ENCODE measurements at regions not wholly inside any gene's neighbourhood (a gene's known extent, or its start where the extent isn't known, plus 50 kb on each side); places are given as distances from the start of the nearest gene placed in this dataset.

DNA sequence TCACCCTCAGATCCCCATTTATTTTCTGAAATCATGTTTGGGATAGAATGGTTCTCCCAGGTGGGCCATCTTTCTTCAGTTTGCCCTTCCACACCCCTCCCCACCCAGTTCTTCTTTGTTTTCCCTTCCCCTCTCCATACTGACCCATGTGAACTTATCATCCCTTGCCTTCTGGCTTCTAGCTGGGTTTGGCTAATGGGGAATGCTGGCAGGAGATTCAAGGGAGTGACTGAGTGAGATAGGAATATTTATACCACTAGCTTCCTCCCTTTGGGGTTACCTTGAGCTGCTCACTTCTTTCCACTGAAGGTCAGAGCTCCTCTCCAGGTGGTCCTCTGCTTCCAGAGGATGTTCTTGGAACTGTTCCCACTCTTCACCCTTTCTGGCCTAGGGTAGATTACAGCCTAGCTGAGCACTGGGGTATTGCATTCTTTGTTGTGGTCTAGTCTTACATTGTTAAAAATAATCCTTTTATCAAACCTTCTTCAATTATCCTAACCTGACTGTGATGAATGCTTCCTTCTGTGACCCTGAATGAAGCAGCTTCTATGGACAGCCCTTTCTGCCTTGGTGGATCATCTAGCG lies 88.3 kb upstream of the ATP2B1 start:
- no peak overlapping the region for H3K4me3 ChIP-seq (ENCODE audit: low read length in 2 of 2)
- H3K27ac ChIP-seq (ENCODE audit: low read depth in 1 of 2, low read length in 2 of 2), result no peak overlapping the region
- no peaks in the 10 kb centered on the region for H3K4me1 ChIP-seq (ENCODE audit: control insufficient read depth in 1 of 2, insufficient read depth in 2 of 2, low read length in 2 of 2)
- DNase-seq (no peak), ATAC-seq (ENCODE audit: low FRiP score) (no peak)
- WGBS, 2 donors, result 94 to 98% methylated on average over 1 of the region's 1 CpG
- no peaks in the 10 kb centered on the region for H3K9me3 ChIP-seq (ENCODE audit: control insufficient read depth, low read length)
- no peaks in the 10 kb centered on the region for H3K36me3 ChIP-seq (ENCODE audit: control insufficient read depth in 1 of 2, insufficient read depth in 2 of 2, low read length in 1 of 2)
- intact Hi-C loops (cut with DNase I), result no loop called here
- no peaks in the 10 kb centered on the region for H3K27me3 ChIP-seq (ENCODE audit: control insufficient read depth in 1 of 2, insufficient read depth in 2 of 2, low read length in 1 of 2)

DNA sequence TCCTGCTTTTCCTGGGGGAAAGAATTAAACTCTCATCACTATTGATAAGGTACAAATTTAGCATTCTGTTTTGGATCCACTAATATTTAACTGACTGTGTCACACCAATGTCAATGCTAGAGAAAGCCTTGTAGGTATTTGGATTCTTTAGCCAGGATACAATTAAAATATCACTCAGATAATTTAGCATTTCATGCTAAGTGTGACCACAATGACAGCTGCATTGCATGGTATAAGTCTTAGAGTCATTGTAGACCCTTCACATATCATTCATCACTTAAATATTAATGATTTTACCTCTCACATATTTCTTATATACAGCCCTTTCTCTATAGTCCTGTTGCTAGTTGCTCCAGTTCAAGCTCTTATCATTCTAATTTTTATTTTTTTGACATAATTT lies 85.3 kb upstream of the ATP2B1 start:
- no peaks in the 10 kb centered on the region for H3K4me1 ChIP-seq (ENCODE audit: control insufficient read depth in 1 of 2, insufficient read depth in 2 of 2, low read length in 2 of 2)
- H3K27me3 ChIP-seq (ENCODE audit: control insufficient read depth in 1 of 2, insufficient read depth in 2 of 2, low read length in 1 of 2), result no peaks in the 10 kb centered on the region
- ATAC-seq (ENCODE audit: low FRiP score) (no peak), DNase-seq (no peak)
- no peaks in the 10 kb centered on the region for H3K36me3 ChIP-seq (ENCODE audit: control insufficient read depth in 1 of 2, insufficient read depth in 2 of 2, low read length in 1 of 2)
- no peak overlapping the region for H3K4me3 ChIP-seq (ENCODE audit: low read length in 2 of 2)
- no peak overlapping the region for H3K27ac ChIP-seq (ENCODE audit: low read depth in 1 of 2, low read length in 2 of 2)
- no peaks in the 10 kb centered on the region for H3K9me3 ChIP-seq (ENCODE audit: control insufficient read depth, low read length)
- intact Hi-C loops (cut with DNase I), result no loop called here

DNA sequence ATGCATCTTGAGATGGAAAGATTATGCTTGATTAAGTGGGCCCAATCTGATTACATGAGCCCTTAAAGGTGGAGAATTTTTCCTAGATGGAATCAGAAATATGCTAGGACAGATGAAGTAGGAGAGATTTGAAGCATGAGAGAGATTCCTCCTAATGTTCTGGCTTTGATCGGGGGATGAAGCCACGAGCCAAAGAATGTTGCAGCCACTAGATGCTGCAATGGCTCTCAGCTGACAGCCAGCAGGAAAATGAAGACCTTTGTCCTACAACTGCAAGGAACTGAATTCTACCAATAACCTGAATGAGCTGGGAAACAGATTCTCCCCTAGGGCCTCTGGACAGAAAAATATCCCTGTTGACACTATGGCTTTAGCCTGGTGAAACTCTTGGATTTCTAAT lies 82.6 kb upstream of the ATP2B1 start:
- DNase-seq, result no peak
- WGBS, 2 donors, result 89 to 90% methylated on average over 2 of the region's 2 CpGs
- Histone ChIP-seq H3K4me3 (ENCODE audit: low read length in 2 of 2) (no peak overlapping the region), H3K36me3 (ENCODE audit: control insufficient read depth in 1 of 2, insufficient read depth in 2 of 2, low read length in 1 of 2) (no peaks in the 10 kb centered on the region), H3K9me3 (ENCODE audit: control insufficient read depth, low read length) (peaks cover 3% of the 10 kb centered on the region), H3K4me1 (ENCODE audit: control insufficient read depth in 1 of 2, insufficient read depth in 2 of 2, low read length in 2 of 2) (no peaks in the 10 kb centered on the region), H3K27me3 (ENCODE audit: control insufficient read depth in 1 of 2, insufficient read depth in 2 of 2, low read length in 1 of 2) (no peaks in the 10 kb centered on the region), H3K27ac (ENCODE audit: low read depth in 1 of 2, low read length in 2 of 2) (no peak overlapping the region)
- intact Hi-C loops (cut with DNase I), result no loop called here
- no peak for ATAC-seq (ENCODE audit: low FRiP score)

DNA sequence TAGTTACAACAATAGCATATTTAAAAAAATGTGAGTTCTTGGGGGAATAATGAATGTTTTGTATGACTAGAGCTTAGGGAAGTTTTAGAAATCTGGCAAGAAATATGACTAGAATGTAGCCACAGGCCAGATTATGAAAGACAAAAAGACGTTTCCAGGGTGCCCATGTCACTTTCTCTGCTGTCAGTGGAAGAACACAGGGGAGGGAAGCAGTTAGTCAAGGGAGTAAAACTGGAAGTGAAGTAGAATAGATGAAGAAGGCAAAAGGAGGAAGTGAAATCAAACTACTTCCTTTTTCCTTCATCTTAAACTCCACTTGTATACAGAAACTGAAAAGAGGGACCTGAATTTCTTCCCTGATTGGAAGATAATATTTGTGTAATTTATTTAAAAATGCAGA lies 81.2 kb upstream of the ATP2B1 start:
- H3K9me3 ChIP-seq (ENCODE audit: control insufficient read depth, low read length), result peaks cover 5% of the 10 kb centered on the region
- DNase-seq, result no peak
- no peaks in the 10 kb centered on the region for H3K36me3 ChIP-seq (ENCODE audit: control insufficient read depth in 1 of 2, insufficient read depth in 2 of 2, low read length in 1 of 2)
- WGBS, 2 donors, result 11 to 12% methylated on average over 1 of the region's 1 CpG
- H3K4me1 ChIP-seq (ENCODE audit: control insufficient read depth in 1 of 2, insufficient read depth in 2 of 2, low read length in 2 of 2), result no peaks in the 10 kb centered on the region
- no peaks in the 10 kb centered on the region for H3K27me3 ChIP-seq (ENCODE audit: control insufficient read depth in 1 of 2, insufficient read depth in 2 of 2, low read length in 1 of 2)
- peak; percentile 50 for ATAC-seq (ENCODE audit: low FRiP score)
- H3K4me3 ChIP-seq (ENCODE audit: low read length in 2 of 2), result no peak overlapping the region
- H3K27ac ChIP-seq (ENCODE audit: low read depth in 1 of 2, low read length in 2 of 2), result no peak overlapping the region
- intact Hi-C loops (cut with DNase I), result no loop called here

DNA sequence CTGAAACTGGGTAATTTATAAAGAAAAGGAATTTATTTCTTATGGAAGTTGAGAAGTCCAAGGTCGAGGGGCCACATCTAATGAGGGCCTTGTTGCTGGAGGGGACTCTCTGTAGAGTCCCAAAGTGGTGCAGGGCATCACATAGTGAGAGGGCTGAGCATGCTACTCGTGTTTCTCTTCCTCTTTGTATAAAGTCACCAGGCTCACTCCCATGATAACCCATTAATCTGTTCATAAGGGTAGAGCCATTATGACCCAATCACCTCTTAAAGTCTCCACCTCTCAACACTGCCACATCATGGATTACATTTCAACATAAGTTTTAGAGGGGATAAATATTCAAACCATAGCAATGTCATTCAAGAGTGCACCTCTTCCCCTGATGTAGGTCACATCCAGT lies 79.1 kb upstream of the ATP2B1 start:
- H3K4me1 ChIP-seq (ENCODE audit: control insufficient read depth in 1 of 2, insufficient read depth in 2 of 2, low read length in 2 of 2), result no peaks in the 10 kb centered on the region
- DNase-seq (no peak), ATAC-seq (ENCODE audit: low FRiP score) (no peak)
- WGBS, 2 donors, result 68 to 81% methylated on average over 2 of the region's 2 CpGs
- intact Hi-C loops (cut with DNase I), result no loop called here
- no peak overlapping the region for H3K27ac ChIP-seq (ENCODE audit: low read depth in 1 of 2, low read length in 2 of 2)
- peaks cover 6% of the 10 kb centered on the region for H3K9me3 ChIP-seq (ENCODE audit: control insufficient read depth, low read length)
- no peaks in the 10 kb centered on the region for H3K36me3 ChIP-seq (ENCODE audit: control insufficient read depth in 1 of 2, insufficient read depth in 2 of 2, low read length in 1 of 2)
- no peak overlapping the region for H3K4me3 ChIP-seq (ENCODE audit: low read length in 2 of 2)
- H3K27me3 ChIP-seq (ENCODE audit: control insufficient read depth in 1 of 2, insufficient read depth in 2 of 2, low read length in 1 of 2), result no peaks in the 10 kb centered on the region

DNA sequence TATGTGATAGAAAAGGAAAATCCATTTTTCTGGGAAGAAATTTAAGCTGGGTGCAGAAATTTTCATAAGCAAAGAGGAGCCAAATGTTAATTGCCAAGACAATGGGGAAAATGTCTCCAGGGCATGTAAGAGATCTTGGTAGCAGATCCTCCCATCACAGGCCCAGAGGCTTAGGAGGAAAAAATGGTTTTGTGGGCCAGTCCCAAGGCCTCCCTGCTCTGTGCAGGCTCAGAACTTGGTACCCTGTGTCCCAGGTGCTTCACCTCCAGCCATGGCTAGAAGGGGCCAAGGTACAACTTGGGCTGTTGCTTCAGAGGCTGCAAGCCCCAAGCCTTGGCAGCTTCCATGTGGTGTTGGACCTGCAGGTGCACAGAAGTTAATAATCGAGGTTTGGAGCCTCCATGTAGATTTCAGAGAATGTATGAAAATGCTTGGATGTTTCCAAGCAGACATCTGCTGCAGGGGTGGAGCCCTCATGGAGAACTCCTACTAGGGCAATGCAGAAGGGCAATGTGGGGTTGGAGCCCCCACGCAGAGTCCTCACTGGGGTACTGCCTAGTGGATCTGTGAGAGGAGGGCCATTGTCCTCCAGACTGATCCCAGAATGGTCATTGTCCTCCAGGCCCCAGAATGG lies 77.7 kb upstream of the ATP2B1 start:
- WGBS, 2 donors, result 83 to 91% methylated on average over 2 of the region's 2 CpGs
- Histone ChIP-seq H3K27ac (ENCODE audit: low read depth in 1 of 2, low read length in 2 of 2) (no peak overlapping the region), H3K36me3 (ENCODE audit: control insufficient read depth in 1 of 2, insufficient read depth in 2 of 2, low read length in 1 of 2) (no peaks in the 10 kb centered on the region), H3K27me3 (ENCODE audit: control insufficient read depth in 1 of 2, insufficient read depth in 2 of 2, low read length in 1 of 2) (no peaks in the 10 kb centered on the region), H3K4me1 (ENCODE audit: control insufficient read depth in 1 of 2, insufficient read depth in 2 of 2, low read length in 2 of 2) (no peaks in the 10 kb centered on the region), H3K4me3 (ENCODE audit: low read length in 2 of 2) (no peak overlapping the region), H3K9me3 (ENCODE audit: control insufficient read depth, low read length) (peaks cover 6% of the 10 kb centered on the region)
- intact Hi-C loops (cut with DNase I), result no loop called here
- ATAC-seq (ENCODE audit: low FRiP score) (no peak), DNase-seq (no peak)

DNA sequence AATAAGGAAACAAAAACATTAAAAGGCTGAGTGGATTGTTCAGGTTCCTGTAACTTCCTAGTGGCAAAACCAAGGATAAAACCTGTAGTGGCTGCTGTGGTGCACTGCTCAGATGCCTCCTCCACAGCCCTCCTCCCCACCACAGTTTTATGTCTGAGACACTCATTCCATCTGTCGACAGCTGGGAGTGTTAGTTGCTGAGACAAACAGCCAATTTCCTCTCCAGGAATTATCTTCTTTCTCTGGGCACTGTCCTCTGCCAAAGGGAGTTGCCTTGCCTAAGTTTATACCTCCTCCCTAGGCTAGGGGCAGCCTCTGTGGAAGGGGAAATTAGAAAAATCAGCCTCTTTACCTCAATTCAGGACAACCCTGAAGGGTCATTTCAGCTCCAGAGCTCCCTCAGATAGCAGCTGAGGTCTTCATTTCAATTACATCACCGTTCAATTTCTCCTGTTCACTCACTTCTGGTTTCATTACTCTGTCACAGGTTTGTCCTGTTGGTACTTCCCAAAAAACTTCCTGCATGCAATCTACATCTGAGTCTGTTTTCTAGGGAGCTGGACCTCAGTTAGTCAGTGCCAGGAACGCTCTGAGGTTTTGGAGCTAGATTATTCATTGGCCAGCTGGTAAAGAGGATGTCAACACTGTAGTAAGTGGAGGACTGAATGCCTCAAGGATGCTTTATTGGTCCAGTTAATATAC lies 74.9 kb upstream of the ATP2B1 start:
- intact Hi-C loops (cut with DNase I), result no loop called here
- Histone ChIP-seq H3K27me3 (ENCODE audit: control insufficient read depth in 1 of 2, insufficient read depth in 2 of 2, low read length in 1 of 2) (no peaks in the 10 kb centered on the region), H3K27ac (ENCODE audit: low read depth in 1 of 2, low read length in 2 of 2) (no peak overlapping the region), H3K36me3 (ENCODE audit: control insufficient read depth in 1 of 2, insufficient read depth in 2 of 2, low read length in 1 of 2) (no peaks in the 10 kb centered on the region), H3K4me1 (ENCODE audit: control insufficient read depth in 1 of 2, insufficient read depth in 2 of 2, low read length in 2 of 2) (no peaks in the 10 kb centered on the region), H3K4me3 (ENCODE audit: low read length in 2 of 2) (no peak overlapping the region), H3K9me3 (ENCODE audit: control insufficient read depth, low read length) (peaks cover 6% of the 10 kb centered on the region)
- DNase-seq (no peak), ATAC-seq (ENCODE audit: low FRiP score) (no peak)
- WGBS, 2 donors, result 51 to 58% methylated on average over 3 of the region's 3 CpGs

DNA sequence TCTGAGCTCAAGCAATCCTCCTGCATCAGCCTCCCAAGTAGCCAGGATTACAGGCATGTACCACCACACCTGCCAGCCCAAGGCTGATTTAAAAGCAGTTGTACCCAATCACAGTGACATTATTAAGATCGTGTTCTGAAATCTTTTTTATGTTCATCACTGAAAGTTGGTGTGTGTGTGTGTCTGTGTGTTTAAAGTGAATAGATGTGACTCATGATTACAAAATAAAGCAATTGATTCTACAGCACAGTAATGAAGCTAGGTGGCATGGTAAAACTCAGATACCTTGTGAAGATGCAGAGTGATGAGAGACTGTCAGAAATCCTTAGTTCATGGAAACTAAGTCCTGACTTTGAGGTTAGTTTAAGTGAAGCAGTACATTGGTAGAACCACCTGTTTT lies 74.2 kb upstream of the ATP2B1 start:
- DNase-seq (no peak), ATAC-seq (ENCODE audit: low FRiP score) (no peak)
- intact Hi-C loops (cut with DNase I), result no loop called here
- no peaks in the 10 kb centered on the region for H3K36me3 ChIP-seq (ENCODE audit: control insufficient read depth in 1 of 2, insufficient read depth in 2 of 2, low read length in 1 of 2)
- 72 to 73% methylated on average over 1 of the region's 1 CpG for WGBS, 2 donors
- peaks cover 6% of the 10 kb centered on the region for H3K9me3 ChIP-seq (ENCODE audit: control insufficient read depth, low read length)
- H3K27ac ChIP-seq (ENCODE audit: low read depth in 1 of 2, low read length in 2 of 2), result no peak overlapping the region
- no peaks in the 10 kb centered on the region for H3K4me1 ChIP-seq (ENCODE audit: control insufficient read depth in 1 of 2, insufficient read depth in 2 of 2, low read length in 2 of 2)
- no peaks in the 10 kb centered on the region for H3K27me3 ChIP-seq (ENCODE audit: control insufficient read depth in 1 of 2, insufficient read depth in 2 of 2, low read length in 1 of 2)
- H3K4me3 ChIP-seq (ENCODE audit: low read length in 2 of 2), result no peak overlapping the region

DNA sequence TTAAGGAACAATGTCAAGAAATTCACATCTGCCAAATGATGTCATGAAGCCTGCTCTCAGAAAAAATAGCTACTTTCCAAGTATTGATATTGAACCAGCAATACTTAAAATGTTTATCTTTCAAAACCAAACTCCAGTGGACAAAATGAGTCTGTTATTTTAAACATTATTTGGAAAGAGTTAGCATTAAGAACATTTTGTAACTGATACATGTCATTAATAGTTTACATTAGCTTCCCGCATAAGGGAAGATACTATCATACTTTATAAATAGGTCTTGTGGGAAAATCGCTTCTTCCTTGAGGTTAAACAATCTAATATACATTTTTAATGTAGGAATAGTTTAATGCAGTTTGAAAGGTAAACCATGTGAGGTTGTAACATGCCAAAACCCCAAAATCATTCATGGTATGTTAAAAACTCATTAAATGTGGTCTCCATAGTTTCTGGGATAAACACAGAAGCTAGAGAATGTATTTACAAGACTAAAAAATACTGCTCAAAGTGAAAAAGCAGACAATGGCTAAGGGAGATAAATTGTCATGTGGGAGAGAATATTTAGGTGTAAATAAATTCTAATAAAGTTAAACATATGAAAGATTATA lies 73.4 kb upstream of the ATP2B1 start:
- 61 to 68% methylated on average over 2 of the region's 2 CpGs for WGBS, 2 donors

More for the DNA sequence above, 73.4 kb upstream of the ATP2B1 start:
- intact Hi-C loops (cut with DNase I), result no loop called here
- no peaks in the 10 kb centered on the region for H3K4me1 ChIP-seq (ENCODE audit: control insufficient read depth in 1 of 2, insufficient read depth in 2 of 2, low read length in 2 of 2)
- no peaks in the 10 kb centered on the region for H3K36me3 ChIP-seq (ENCODE audit: control insufficient read depth in 1 of 2, insufficient read depth in 2 of 2, low read length in 1 of 2)
- DNase-seq, result no peak
- ATAC-seq (ENCODE audit: low FRiP score), result no peak
- H3K4me3 ChIP-seq (ENCODE audit: low read length in 2 of 2), result no peak overlapping the region
- H3K9me3 ChIP-seq (ENCODE audit: control insufficient read depth, low read length), result peaks cover 6% of the 10 kb centered on the region
- H3K27ac ChIP-seq (ENCODE audit: low read depth in 1 of 2, low read length in 2 of 2), result no peak overlapping the region
- H3K27me3 ChIP-seq (ENCODE audit: control insufficient read depth in 1 of 2, insufficient read depth in 2 of 2, low read length in 1 of 2), result no peaks in the 10 kb centered on the region
